TTC549 (cell line): ENCODE measurements at regions not wholly inside any gene's neighbourhood (a gene's known extent, or its start where the extent isn't known, plus 50 kb on each side); places are given as distances from the start of the nearest gene placed in this dataset.
"Not testable (repeated sequence)": the region's sequence is repeated elsewhere in the genome, so short reads cannot be mapped to it uniquely, and the experiment has no call there.

Experiments
- FAIRE-seq: peaks from 2 replicates; lab custom pipeline; 2012; peaks lifted over from hg19 to GRCh38; lab: Jason Lieb, UNC

DNA sequence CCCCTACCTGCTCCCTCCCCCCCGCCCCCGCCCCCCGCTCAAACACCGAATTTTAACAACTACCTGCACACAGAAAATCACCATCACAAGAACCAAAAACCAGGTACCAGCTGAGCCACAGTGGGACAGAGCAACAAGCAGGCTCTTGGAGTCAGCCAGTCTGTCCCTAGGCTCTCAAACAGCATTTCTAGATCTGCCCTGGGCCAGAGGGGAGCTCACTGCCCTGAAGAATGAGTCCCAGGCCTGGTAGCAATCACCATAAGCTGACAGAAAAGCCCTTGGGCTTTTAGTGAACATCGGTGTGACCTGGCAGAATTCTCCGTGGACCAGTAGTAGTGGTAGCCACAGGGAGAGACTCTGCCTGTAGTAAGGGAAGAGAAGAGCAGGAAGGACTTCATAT lies 58.3 kb downstream of the C11orf87 start:
- no peak for FAIRE-seq

DNA sequence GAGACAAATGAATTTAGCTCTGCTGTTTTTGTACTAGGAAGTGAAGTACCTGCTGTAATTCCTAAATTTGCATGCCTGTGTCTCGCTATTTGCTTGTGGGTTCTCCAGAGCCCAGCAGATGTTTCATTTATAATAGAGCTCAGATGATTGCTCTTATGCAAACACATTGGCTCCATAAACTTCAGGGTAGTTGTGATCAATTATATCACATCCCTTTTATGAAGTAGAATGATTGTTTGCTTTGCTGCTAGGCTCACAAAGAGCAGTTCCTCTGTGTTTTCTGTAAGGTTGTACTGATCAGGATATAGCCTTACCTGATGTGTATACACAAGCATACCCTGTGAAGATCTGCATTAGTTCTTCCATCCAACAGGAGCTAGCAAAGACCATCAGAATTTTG lies 64.1 kb downstream of the C11orf87 start:
- FAIRE-seq = no peak

DNA sequence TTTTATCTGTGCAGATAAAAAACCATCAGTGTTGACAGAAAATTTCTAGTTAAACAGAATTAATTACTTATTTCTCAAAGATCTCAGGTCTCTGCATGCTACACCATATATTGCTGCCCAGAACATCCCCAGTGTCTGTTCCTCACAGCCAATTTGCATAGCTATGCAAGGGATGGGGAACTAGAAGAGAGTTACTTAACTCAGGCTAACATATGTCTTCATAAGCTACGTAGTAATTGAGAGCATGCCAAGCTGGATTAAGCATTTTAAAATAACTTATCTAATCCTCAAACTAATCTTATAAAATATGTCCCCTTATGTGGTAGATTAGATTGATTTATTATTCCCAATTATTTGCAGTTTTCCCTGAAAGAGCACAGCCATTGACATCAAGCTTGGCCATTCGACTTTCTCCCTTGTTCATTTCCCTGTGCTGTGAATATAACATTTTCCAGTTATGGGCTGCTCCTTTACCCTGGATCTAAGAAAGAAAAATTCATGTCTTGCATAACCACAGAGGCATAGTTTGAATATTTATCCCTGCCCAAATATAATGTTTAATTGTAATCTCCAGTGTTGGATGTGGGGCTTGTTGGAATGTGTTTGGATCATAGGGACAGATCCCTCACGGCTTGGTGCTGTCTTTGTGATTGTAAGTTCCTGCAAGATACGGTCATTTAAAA lies 69.1 kb downstream of the C11orf87 start:
- FAIRE-seq = no peak

DNA sequence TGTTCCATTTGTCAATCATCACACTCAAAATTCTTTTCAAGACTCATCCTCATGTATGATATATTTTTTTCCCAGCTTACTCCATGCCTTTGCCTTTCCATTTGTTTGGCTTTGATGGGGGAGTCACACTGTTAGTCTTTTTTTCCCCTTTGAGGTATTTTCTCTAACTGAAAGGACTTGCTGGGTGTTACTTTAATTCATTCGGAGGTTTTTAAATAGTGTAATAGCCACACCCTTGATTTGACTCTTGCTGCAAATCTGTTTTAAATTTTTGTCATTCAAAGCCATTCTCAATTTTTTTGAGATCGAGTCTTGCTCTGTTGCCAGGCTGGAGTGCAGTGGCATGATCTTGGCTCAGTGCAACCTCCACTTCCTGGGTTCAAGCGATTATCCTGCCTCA lies 84.1 kb downstream of the C11orf87 start:
- no peak for FAIRE-seq

DNA sequence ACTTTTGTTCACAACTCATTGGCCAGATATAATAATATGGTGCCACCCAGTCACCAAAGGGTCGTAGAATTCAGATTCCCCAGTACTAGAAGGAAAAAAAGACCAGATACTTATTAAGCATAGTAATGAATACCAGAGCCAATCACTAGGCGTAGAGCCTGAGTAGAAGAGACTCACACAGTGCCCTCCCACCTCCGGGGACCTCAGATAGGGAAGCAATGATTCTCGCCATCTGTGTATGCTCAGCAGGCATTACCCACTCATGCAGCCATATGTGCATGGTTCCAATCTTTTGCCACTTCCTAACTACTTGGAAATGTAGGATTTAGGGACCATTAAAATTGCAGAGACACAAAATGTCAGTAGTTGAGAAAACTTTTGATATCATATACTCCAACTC lies 85.3 kb downstream of the C11orf87 start:
- no peak for FAIRE-seq

DNA sequence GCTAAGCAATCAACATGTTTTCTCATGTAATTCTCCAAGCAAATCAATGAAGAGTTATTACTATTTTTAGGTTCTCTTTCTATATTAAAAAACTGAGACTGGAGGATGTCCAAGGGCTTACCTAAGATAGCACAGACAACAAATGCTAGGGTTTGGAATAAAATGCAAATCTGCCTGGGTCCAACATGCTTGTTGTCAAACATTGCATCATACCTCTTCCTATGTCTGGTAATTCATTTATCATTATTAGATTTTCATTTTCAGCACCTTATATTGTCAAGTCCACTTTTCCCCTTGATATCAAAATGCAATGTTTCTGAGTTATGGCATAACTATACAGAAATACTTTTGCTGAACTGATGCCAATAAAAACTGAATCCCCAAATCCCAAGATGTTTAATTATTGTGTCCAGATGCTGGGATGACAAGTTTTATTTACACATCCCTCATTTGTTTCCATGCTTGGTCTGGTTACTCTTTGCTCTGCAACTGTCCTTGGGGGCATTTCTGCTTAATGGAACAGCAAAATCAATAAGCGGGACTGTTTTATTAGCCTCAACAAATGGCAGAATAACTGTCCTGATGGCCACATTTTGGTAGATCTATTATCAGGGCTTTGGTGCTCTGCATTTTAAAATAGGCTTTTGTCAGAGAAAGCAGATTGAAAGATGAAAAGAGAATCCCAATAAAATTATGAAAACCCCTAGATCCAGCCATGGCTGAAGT lies 86.0 kb downstream of the C11orf87 start:
- FAIRE-seq = no peak

DNA sequence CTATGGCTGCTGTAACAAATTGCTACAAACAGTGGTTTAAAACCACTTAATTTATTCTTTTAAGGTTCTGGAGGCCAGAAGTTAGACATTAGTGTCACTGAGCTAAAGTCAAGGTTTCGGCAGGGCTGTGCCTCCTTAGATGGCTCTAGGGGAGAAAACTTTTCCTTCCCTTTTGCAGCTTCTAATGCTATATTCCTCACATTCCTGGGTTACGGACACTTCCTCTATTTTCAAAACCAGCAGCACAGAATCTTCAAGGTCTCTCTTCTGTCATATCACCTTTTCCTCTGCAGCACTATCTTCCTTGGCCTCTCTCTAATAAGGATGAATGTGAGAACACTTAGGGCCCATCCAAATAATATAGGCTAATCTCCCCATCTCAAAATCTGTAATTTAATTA lies 87.0 kb downstream of the C11orf87 start:
- no peak for FAIRE-seq

DNA sequence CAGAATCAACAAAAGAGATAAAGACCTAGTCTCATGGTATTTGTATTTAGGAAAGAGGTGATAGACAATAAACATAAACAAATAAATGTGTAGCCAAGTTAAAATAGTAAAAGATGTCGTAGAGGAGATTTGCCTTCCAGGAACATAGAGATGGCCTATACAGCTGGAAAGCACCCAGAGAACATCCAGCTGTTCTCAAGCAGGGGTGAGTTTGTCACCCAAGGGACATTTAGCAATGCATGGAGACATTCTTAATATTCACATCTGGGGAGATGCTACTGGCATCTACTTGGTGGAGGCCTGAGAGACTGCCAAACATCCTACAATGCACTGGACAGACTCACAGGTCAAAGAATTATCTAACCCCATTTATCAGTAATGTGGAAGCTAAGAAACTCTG lies 88.3 kb downstream of the C11orf87 start:
- no peak for FAIRE-seq

DNA sequence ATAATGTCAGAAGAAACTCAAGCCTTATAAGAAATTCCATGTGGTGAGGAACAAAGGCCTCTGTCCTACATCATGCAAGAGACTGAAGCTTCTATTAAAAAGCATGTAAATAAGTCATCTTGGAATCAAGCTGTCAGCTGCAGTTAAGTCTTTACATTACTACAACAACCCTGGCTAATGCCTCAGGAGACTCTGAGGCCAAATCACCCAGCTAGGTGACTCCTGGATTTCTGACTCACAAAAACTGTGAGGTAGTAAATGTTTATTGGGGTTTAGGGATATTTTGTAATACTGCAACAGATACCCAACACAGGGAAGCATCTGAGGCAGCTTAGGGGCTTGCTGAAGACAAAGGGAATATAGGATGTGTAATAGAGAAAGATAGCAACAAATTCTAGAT lies 89.6 kb downstream of the C11orf87 start:
- FAIRE-seq = no peak

DNA sequence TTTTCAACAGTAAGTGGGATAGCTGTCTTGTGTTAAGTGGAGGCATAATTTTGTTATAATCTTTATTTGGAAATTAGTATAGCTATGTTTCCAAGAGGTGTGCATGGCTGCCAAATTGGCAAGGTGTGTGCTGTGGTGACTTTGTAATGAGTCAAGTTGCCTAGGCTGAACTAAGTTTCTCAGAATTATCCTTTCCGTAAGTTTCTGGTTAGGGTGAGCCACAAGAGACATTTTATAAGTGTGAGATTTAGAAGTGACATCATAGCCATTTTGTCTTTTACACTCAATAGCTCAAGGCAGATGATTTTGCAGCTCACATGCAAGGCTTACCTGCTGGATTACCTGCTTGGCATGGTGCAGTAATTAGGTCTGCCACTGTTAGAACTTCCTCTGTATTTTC lies 90.3 kb downstream of the C11orf87 start:
- FAIRE-seq = no peak

DNA sequence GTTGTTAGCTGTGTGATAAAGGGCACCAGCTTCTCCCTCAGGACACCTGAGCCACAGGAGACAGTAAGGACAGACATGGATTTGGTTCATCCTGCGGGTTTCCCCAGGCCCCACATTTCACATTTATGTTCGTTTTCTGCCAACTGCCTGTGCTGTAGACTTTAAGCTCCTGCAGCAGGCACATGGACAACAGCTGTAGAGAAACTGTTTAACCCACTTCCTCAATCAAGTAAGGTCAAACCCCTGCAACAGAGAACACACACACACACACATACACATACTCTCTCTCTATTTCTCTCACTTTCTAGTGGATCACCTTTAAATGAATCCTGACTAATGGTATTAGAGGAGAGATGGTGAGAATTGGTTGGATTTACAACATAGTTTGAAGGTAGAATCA lies 90.7 kb downstream of the C11orf87 start:
- no peak for FAIRE-seq

DNA sequence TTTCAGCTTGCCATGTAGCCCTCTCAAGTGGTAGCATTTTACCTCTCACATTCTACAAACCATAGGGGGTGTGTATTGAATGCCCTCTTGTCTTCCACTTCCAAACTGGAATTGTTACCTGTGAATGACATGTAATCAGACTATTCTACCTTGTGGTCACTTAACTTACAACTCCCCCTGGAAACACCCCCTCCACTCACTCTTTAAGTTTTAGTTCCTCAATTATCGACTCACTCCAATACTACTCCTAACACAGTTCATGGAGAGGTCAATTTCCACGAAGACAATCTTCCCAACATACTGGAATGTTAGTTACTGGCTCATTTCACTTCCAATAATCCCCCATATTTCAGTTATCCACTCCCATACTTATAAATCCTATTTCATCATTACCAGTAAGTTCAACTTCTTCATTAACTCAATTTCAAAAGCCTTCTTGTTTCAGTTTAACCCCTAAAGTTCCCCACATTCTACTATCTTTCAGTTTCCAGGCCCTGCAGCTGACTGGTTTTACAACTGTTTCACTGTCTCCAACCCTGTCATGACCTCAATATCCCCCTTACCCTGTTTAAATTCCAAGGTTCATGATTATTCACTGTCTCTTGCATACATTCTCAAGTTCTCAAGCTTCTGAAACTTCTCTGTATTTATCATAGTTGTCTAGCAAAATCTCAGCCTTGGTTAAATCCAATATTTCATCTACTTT lies 92.5 kb downstream of the C11orf87 start:
- FAIRE-seq = no peak

DNA sequence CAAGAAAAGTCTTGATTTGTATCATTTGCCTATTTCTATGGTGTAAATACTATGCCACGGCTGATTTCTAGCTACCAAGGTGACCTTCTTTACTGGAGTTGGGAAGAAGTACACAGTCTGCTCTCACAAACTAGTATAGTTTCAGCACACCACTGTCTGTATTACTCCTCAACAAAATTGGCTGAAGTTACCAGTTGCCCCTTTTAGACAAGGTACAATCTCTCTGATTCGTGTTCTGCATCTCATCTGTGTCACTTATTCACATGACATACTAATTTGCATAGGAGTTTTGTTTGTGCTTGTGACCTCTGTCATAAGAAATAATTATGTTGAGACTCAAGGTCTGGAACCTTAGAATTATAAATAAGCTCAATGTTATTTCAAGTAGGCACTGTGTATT lies 97.3 kb downstream of the C11orf87 start:
- FAIRE-seq = no peak

DNA sequence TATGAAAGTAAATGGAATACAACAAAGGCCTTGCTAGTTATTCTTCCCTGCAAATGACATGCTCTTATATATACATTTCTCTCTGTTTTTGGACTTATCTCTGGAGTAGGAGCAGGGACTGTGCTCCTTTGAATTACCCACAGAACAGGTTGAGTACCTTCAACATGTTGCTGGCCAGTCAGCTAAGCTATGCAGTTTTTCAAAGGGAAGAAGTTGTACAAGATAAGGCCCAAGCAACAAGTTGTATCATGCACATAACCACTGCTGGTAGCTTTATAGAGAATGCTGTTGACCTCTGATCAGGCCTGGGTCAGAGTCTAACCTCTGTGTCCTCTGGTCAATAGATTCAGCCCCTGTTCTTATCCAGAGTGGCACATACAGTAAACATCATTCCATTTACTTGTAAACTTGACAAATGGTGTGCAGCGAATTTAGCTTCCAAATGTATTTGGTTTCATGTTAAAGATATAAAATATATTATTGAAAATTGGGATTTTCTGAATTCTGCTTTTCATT lies 99.6 kb downstream of the C11orf87 start:
- no peak for FAIRE-seq

DNA sequence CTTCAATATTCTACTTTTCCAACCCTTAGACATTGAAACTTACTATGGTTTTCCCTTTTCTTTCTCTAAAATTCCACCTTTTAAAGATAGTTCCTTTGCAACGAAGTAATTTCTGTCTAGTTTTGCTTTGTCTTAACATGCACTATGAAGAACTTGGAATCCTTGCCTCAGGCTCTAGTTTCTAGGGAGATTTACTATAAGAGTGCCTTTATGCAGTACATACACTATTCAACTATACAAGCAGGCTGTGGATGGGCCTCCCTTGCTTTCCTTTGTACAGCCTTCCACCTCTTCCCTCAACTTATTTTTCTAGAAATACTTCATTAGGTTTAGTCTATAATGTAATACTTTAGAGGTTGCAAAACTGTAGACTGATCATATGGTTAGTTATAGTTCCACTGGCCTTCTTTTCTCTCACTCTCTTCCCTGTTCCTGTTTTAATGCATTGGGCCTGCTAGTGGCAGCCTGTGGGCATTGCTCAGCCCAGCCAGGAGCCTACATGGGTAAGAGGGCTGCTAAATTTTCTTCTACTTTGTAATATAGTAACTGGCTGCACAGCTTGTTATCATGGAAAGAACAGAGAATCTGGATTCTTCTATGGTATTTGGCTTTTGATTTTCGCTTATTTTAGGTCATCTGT lies 100.2 kb downstream of the C11orf87 start:
- FAIRE-seq = no peak

DNA sequence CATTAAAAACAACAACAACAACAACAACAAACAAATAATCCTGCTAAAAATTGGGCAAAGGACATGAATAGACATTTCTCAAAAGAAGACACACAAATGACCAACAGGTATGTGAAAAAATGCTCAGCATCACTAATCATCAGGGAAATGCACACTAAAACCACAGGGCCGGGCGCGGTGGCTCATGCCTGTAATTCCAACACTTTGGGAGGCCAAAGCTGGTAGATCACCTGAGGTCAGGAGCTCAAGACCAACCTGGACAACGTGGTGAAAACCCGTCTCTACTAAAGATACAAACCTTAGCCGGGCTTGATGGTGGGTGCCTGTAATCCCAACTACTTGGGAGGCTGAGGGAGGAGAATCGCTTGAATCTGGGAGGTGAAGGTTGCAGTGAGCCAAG lies 103.6 kb downstream of the C11orf87 start:
- not testable (repeated sequence) for FAIRE-seq

DNA sequence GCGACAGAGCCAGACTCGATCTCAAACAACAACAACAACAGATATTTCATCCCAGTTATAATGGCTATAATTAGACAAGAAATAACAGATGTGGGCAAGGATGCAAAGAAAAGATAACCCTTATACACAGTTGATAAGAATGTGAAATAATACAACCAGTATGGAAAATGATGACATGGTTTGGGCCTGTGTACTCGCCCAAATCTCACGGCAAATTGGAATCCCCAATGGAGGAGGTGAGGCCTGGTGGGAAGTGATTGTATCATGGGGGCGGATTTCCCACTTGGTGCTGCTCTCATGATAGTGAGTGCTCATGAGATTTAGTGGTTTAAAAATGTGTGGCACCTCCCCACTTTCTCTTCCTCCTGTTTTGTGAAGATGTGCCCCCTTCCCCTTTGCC lies 104.1 kb downstream of the C11orf87 start:
- no peak for FAIRE-seq

DNA sequence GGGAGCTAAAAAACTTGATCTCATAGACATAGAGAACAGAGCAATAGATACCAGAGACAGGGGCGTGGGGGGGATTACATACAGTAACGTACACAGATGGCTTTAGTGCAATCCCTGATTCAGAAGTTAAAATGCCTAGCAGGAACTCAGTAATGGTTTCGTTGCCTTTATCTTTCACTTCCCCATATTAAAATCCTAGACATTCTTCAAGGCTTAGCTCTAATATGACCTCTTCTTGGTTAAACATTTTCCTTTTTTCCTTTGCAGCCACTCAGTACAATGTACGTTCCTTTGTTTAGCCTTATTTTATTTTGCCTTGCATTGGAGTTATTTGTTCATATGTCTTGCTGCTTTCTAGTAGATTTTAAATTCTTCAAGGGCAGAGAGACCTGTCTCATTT lies 104.9 kb downstream of the C11orf87 start:
- no peak for FAIRE-seq

DNA sequence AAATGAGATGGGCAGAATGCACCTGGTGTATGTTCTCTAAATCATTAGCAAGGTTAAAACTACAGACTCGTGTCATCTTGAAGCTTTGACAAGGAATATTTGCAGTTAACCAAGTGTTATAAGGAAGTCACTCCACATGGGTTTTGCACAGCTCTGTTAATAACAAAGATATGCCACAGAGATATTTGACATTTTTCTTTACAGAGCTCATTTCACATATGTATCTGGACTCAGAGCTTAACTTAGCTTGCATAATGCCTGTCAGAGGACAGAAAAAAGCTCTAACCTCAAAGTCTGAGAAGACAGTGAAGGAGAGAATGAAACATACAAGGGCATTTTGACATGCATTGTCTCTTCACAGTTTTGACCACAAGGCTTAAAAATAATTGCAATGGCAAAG lies 105.5 kb downstream of the C11orf87 start:
- no peak for FAIRE-seq

DNA sequence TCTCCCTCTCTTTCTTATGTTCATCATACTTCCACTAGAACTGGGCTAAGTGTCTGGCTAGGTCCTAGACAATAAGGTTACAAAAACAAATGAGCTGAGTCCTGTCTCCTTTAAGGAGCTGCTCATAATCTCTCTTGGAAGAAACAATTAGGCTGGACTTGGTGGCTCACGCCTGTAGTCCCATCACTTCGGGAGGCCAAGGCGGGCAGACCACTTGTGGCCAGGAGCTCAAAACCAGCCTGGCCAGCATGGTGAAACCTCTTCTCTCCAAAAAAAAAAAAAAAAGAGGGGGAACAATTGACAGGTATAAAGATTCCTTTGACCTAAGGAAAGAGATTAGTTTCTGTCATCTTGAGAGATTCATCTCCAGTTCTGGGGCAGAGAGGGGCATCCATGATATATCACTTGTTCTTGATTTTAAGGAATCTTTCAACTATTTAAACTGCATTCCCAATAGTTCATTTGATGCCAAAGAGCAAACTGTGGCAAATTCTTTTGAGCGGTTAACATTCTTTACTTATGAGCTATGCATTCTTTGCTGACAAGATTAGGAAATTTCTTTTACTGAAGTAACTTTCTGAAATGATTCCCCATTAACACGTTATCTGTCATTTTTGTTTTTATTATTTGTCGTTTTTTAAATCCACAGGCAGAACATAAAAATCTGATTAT lies 125.5 kb downstream of the C11orf87 start:
- no peak for FAIRE-seq

DNA sequence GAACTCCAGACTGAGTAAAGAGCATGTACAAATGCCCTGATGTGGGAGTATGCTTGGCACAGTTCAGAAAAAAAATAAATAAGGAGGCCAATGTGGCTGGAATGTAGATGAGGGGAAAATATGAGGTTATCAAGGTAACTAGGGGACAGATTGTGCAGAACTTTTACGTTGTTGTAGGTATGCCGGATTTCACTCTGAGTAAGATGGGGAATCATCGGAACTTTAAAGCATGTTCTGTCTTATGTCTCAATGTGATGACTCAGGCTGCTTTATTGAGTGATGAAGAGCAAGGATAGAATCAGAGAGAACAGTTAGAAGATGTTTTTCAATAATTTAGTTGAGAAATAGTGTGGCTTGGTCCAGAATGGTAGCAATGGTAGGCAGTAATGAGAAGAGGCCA lies 130.4 kb downstream of the C11orf87 start:
- FAIRE-seq = no peak

DNA sequence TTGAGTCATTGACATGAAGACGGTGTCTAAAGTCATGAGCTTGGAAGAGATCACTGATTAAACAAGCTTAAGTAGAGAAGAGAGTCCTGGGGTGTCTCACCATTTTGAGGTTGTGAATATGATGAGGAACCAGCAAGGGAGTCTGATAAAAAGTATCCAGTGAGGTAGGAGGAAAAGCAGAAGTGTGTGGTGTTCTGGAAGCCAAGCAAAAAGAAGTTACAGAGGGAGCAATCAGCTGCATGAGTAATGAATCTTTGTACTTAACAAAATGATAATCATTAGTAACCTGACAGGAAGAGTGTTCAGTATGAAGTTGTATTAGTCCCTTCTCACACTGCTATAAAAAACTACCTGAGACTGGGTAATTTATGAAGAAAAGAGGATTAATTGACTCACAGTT lies 131.3 kb downstream of the C11orf87 start:
- FAIRE-seq = no peak
